ENCODE measurements at regions not wholly inside any gene's neighbourhood (a gene's known extent, or its start where the extent isn't known, plus 50 kb on each side); places are given as distances from the start of the nearest gene placed in this dataset.

- TF ChIP-seq POLR2A (IDR thresholded peaks at IDR 0.05; ENCODE audit: low read depth, low read length), result no peak
- TF ChIP-seq POLR2AphosphoS5 (IDR thresholded peaks at IDR 0.05; ENCODE audit: low read depth, low read length), result no peak
- TF ChIP-seq SPI1 (IDR thresholded peaks at IDR 0.05; ENCODE audit: low read depth, low read length), result no peak
- TF ChIP-seq TAF1 (IDR thresholded peaks at IDR 0.05; ENCODE audit: low read depth, low read length), result no peak
- TF ChIP-seq POU2F2 (IDR thresholded peaks at IDR 0.05; ENCODE audit: low read depth, low read length), result no peak
Measured at GRCh38 chr20:39294137-39294725, 332.1 kb downstream of the DHX35 start.

All from GM12891 (cell line).